OCI-LY7 (cell line): ENCODE measurements at regions not wholly inside any gene's neighbourhood (a gene's known extent, or its start where the extent isn't known, plus 50 kb on each side); places are given as distances from the start of the nearest gene placed in this dataset.

ENCODE experiments used
- BruUV-seq: library from RNA; stranded (reverse); fragments of 400-500 nt; replicated peaks from 2 replicates; lab custom pipeline; 2021; lab: Mats Ljungman, UMichigan
- CTCF ChIA-PET: fragments of 300-600 bp; sonication (Branson Sonifier 250); formaldehyde crosslinking; loops from one replicate; lab custom pipeline; 2022; ENCODE audit warnings: antibody characterized with exemption; ENCODE audit not compliant: unreplicated experiment; lab: Charles Lee
- POLR2A ChIA-PET: fragments of 300-600 bp; sonication (Branson Sonifier 250); formaldehyde crosslinking; loops from one replicate; lab custom pipeline; 2022; ENCODE audit warnings: antibody characterized with exemption; lab: Charles Lee
- DNase-seq: peaks from one replicate; pipeline ENCODE4 v3.0.0-alpha.2; 2015; ENCODE audit warnings: low spot score
- H2AFZ ChIP-seq: fragments of 200-600 bp; sonication (generic), shearing (Covaris generic); 2 replicates; pipeline ENCODE4 v1.6.1; 2014; ENCODE audit warnings: mild to moderate bottlenecking, antibody characterized with exemption, low read length, moderate library complexity
- H3K27ac ChIP-seq: fragments of 200-600 bp; sonication (generic); 2 replicates; pipeline ENCODE4 v1.5.1; 2014; ENCODE audit warnings: mixed run types, low read depth, mild to moderate bottlenecking, moderate library complexity, low read length, inconsistent platforms; ENCODE audit not compliant: poor library complexity, severe bottlenecking
- H3K36me3 ChIP-seq: fragments of 200-600 bp; sonication (generic); 2 replicates; pipeline ENCODE4 v1.6.1; 2014; ENCODE audit warnings: mild to moderate bottlenecking, antibody characterized with exemption, low read length, moderate library complexity, mixed read lengths; ENCODE audit not compliant: insufficient read depth
- H3K4me1 ChIP-seq: fragments of 200-600 bp; sonication (generic); 2 replicates; pipeline ENCODE4 v1.5.1; 2014; ENCODE audit warnings: mild to moderate bottlenecking, low read length; ENCODE audit not compliant: insufficient read depth, poor library complexity, severe bottlenecking
- H3K4me2 ChIP-seq: fragments of 200-600 bp; sonication (generic); 2 replicates; pipeline ENCODE4 v1.6.1; 2014; ENCODE audit warnings: mild to moderate bottlenecking, low read length
- H3K4me3 ChIP-seq: fragments of 200-600 bp; sonication (generic); 2 replicates; pipeline ENCODE4 v1.5.1; 2014; ENCODE audit warnings: mild to moderate bottlenecking, low read depth, low read length; ENCODE audit not compliant: poor library complexity, severe bottlenecking
- H3K79me2 ChIP-seq: fragments of 200-600 bp; sonication (generic); 2 replicates; pipeline ENCODE4 v1.6.1; 2016; ENCODE audit warnings: low read depth, mild to moderate bottlenecking, low read length, moderate library complexity, mixed read lengths; ENCODE audit not compliant: insufficient read depth
- H3K9me2 ChIP-seq: fragments of 200-600 bp; sonication (generic); 2 replicates; pipeline ENCODE4 v1.6.1; 2016; ENCODE audit warnings: mild to moderate bottlenecking, low read length, mixed read lengths; ENCODE audit not compliant: insufficient read depth
- H3K9me3 ChIP-seq: fragments of 200-600 bp; sonication (generic); 2 replicates; pipeline ENCODE4 v1.6.1; 2014; ENCODE audit warnings: mild to moderate bottlenecking, mixed run types, low read length, mixed read lengths
- H4K20me1 ChIP-seq: fragments of 200-600 bp; sonication (generic); 2 replicates; pipeline ENCODE4 v1.6.1; 2014; ENCODE audit warnings: mild to moderate bottlenecking, antibody characterized with exemption, low read length, moderate library complexity, mixed read lengths; ENCODE audit not compliant: insufficient read depth
- EZH2phosphoT487 ChIP-seq: fragments of 200-600 bp; sonication (generic); IDR thresholded peaks from 2 replicates; pipeline ENCODE4 v1.6.1; 2018; ENCODE audit warnings: low read depth, borderline replicate concordance, mild to moderate bottlenecking, mixed run types, antibody characterized with exemption, low read length, moderate library complexity, mixed read lengths
- intact Hi-C: fragments of 100-400 bp; cut with micrococcal nuclease; formaldehyde crosslinking; loops from one replicate; pipeline ENCODE4 v1.10.0; 2022; ENCODE audit not compliant: unreplicated experiment
- TF ChIP-seq, protein P1 (sequence below): fragments of 200-600 bp; sonication (generic); conservative IDR thresholded peaks from 2 replicates; pipeline ENCODE4 v1.5.1; 2014; ENCODE audit warnings: mild to moderate bottlenecking, antibody characterized with exemption, low read length, moderate library complexity, mixed read lengths

DNA sequence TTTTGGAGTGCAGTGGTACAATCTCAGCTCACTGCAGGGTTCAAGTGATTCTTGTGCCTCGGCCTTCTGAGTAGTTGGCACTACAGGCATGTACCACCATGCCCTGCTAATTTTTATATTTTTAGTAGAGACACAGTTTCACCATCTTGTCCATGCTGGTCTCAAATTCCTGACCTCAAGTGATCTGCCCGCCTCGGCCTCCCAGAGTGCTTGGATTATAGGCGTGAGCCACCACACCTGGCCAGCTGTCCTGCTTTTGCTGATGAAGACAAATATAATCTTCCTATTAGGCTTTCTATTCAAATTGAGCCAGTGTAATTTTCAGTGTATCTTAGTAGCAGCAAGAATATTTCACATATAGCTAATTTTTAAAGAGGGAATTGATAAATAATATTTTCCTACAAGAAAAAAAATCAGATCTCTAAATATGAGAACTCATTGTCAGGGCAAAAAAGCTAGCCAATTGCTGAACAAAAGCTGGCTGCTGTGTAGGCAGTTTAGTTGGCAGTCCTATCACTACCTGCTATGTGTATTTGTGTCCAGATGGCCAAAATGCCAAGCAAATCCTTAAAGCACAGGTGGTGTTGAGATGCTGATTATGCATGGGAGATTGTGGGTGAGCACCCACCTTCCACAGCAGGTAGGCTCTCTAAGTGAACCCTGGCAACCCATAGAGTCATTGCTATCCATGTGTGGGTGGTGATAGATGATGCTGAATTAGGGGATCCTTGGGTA is 60.8 kb upstream of the STAM2 start:
- BruUV-seq: no TSS peak
- POLR2A ChIA-PET: no interaction called here
- H3K27ac ChIP-seq: no peak overlapping the region
- H3K9me3 ChIP-seq: no peaks in the 10 kb centered on the region; the same call in 1 of the 2 replicates
- H3K4me3 ChIP-seq: no peak overlapping the region
- CTCF ChIA-PET: no interaction called here
- no peak for TF ChIP-seq EZH2phosphoT487
- TF ChIP-seq, protein P1, sequence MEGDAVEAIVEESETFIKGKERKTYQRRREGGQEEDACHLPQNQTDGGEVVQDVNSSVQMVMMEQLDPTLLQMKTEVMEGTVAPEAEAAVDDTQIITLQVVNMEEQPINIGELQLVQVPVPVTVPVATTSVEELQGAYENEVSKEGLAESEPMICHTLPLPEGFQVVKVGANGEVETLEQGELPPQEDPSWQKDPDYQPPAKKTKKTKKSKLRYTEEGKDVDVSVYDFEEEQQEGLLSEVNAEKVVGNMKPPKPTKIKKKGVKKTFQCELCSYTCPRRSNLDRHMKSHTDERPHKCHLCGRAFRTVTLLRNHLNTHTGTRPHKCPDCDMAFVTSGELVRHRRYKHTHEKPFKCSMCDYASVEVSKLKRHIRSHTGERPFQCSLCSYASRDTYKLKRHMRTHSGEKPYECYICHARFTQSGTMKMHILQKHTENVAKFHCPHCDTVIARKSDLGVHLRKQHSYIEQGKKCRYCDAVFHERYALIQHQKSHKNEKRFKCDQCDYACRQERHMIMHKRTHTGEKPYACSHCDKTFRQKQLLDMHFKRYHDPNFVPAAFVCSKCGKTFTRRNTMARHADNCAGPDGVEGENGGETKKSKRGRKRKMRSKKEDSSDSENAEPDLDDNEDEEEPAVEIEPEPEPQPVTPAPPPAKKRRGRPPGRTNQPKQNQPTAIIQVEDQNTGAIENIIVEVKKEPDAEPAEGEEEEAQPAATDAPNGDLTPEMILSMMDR: no peak
- no peaks in the 10 kb centered on the region for H3K9me2 ChIP-seq
- no peak for DNase-seq
- no peaks in the 10 kb centered on the region for H4K20me1 ChIP-seq
- H2AFZ ChIP-seq: no peak overlapping the region
- no peak overlapping the region for H3K4me2 ChIP-seq
- H3K36me3 ChIP-seq: no peaks in the 10 kb centered on the region
- no peaks in the 10 kb centered on the region for H3K79me2 ChIP-seq
- intact Hi-C loops: no loop called here
- no peaks in the 10 kb centered on the region for H3K4me1 ChIP-seq

GRCh38 chr2:152238016-152238415 is 62.5 kb upstream of the STAM2 start:
- no peaks in the 10 kb centered on the region for H3K4me1 ChIP-seq
- no peaks in the 10 kb centered on the region for H3K9me2 ChIP-seq
- TF ChIP-seq EZH2phosphoT487: no peak
- TF ChIP-seq, protein P1: no peak
- H3K4me2 ChIP-seq: no peak overlapping the region
- no peaks in the 10 kb centered on the region; the same call in 1 of the 2 replicates for H3K9me3 ChIP-seq
- no peaks in the 10 kb centered on the region for H3K79me2 ChIP-seq
- POLR2A ChIA-PET: no interaction called here
- H3K36me3 ChIP-seq: no peaks in the 10 kb centered on the region
- no peak overlapping the region for H3K4me3 ChIP-seq
- intact Hi-C loops: no loop called here
- no TSS peak for BruUV-seq
- DNase-seq: no peak
- no peak overlapping the region for H3K27ac ChIP-seq
- H4K20me1 ChIP-seq: no peaks in the 10 kb centered on the region
- CTCF ChIA-PET: no interaction called here
- no peak overlapping the region for H2AFZ ChIP-seq

- Histone ChIP-seq H2AFZ (no peak overlapping the region), H3K4me2 (no peak overlapping the region), H3K9me2 (no peaks in the 10 kb centered on the region), H4K20me1 (no peaks in the 10 kb centered on the region), H3K4me1 (no peaks in the 10 kb centered on the region), H3K4me3 (no peak overlapping the region), H3K79me2 (no peaks in the 10 kb centered on the region), H3K36me3 (no peaks in the 10 kb centered on the region), H3K27ac (no peak overlapping the region), H3K9me3 (no peaks in the 10 kb centered on the region; the same call in 1 of the 2 replicates)
- DNase-seq: no peak
- TF ChIP-seq EZH2phosphoT487: no peak
- TF ChIP-seq, protein P1: no peak
- intact Hi-C loops: no loop called here
- ChIA-PET POLR2A (no interaction called here), CTCF (no interaction called here)
- BruUV-seq: no TSS peak
These were observed 65.1 kb upstream of the STAM2 start for GRCh38 chr2:152240559-152241231.
